Transverse colon (tissue), 3 donors: ENCODE measurements at regions not wholly inside any gene's neighbourhood (a gene's known extent, or its start where the extent isn't known, plus 50 kb on each side); places are given as distances from the start of the nearest gene placed in this dataset.

Experiments used
- EP300 ChIP-seq: sonication (generic); formaldehyde crosslinking; IDR thresholded peaks from one replicate; pipeline ENCODE4 v1.6.1; 2017; ENCODE audit warnings: antibody characterized with exemption, low read depth
- POLR2A ChIP-seq: fragments of 450-650 bp; IDR thresholded peaks from one replicate; pipeline ENCODE4 v1.6.1; 2016; ENCODE audit warnings: antibody characterized with exemption, mild to moderate bottlenecking, moderate library complexity
- TF ChIP-seq, protein P1 (sequence below), 5 experiments: fragments of 200-600 bp in 3 of 5; fragments of 450-650 bp in 2 of 5; sonication (generic) in 3 of 5; IDR thresholded peaks; 1 replicate in 2 of 5; 2 replicates in 3 of 5; pipeline ENCODE4 v1.5.1; 2016 to 2017; ENCODE audit warnings: antibody characterized with exemption in 5 of 5, inconsistent platforms in 3 of 5, mild to moderate bottlenecking in 2 of 5, moderate library complexity in 1 of 5

- TF ChIP-seq, protein P1, sequence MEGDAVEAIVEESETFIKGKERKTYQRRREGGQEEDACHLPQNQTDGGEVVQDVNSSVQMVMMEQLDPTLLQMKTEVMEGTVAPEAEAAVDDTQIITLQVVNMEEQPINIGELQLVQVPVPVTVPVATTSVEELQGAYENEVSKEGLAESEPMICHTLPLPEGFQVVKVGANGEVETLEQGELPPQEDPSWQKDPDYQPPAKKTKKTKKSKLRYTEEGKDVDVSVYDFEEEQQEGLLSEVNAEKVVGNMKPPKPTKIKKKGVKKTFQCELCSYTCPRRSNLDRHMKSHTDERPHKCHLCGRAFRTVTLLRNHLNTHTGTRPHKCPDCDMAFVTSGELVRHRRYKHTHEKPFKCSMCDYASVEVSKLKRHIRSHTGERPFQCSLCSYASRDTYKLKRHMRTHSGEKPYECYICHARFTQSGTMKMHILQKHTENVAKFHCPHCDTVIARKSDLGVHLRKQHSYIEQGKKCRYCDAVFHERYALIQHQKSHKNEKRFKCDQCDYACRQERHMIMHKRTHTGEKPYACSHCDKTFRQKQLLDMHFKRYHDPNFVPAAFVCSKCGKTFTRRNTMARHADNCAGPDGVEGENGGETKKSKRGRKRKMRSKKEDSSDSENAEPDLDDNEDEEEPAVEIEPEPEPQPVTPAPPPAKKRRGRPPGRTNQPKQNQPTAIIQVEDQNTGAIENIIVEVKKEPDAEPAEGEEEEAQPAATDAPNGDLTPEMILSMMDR (IDR thresholded peaks at IDR 0.05): no peak
- TF ChIP-seq EP300: no peak
- TF ChIP-seq POLR2A: no peak
These were observed 1271.7 kb upstream of the SLC39A10 start for GRCh38 chr2:194385376-194385775.
